ENCODE measurements at regions not wholly inside any gene's neighbourhood (a gene's known extent, or its start where the extent isn't known, plus 50 kb on each side); places are given as distances from the start of the nearest gene placed in this dataset.
A peak's percentile ranks its signal among the peaks of the same experiment; 100 is the strongest.

DNA sequence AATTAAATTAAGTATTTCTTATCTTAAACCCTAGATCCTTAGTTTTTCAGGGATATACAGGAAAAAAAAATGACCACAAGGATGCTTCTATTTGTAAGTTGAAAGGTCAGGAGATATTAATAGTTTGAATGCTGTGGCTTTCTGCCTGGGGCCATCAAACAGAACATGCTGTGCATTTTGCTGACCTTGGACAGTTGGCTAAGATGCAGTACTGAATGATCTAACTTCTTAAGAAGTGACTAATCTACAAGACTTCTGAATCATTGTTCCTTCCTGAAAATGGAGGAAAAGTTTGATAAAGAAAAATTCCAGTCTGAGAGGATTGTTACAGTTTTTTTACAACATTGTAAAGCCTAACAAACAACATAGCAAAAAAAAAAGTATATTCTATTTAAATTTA lies 237.8 kb upstream of the JADE1 start:
- TF ChIP-seq ZFX (IDR thresholded peaks at IDR 0.05), result no peak
- TF ChIP-seq CTCF (conservative IDR thresholded peaks at IDR 0.05), result no peak
- H3K27ac ChIP-seq, result no peak overlapping the region

DNA sequence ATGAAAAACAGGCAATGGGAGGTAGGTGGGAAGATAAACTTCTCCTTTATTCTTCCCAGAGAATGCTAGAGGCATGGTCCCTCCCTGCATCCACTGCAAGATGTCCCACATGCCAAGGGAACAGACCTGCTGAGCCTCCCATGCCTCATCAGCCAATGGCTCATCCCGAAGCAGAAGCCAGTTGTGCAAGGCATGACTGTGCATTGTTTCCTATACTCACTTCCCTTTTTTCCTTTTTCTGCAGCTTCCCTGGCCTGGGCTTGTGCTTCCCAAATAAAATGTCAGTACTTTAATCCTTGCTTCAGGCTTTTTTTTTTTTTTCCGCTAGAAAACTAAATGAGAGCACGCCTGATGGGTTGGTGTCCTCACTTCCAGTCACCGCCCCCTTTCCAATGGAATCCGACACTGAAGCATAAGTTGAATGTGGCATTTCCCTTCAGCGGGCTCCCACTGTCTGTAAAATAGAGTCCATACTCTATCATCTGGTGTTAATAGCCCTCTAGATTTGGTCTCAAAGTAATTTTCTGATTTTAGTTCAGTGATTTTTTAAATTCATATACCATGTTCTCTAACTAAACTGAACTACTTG lies 239.0 kb upstream of the JADE1 start:
- H3K27ac ChIP-seq, result no peak overlapping the region
- TF ChIP-seq ZFX (IDR thresholded peaks at IDR 0.05) (no peak), CTCF (conservative IDR thresholded peaks at IDR 0.05) (no peak)

GRCh38 chr4:128566693-128567092 lies 242.8 kb upstream of the JADE1 start:
- no peak overlapping the region for H3K27ac ChIP-seq
- TF ChIP-seq CTCF (conservative IDR thresholded peaks at IDR 0.05) (no peak), ZFX (IDR thresholded peaks at IDR 0.05) (no peak)

GRCh38 chr4:128565565-128566186 lies 243.8 kb upstream of the JADE1 start:
- peak; percentile 60 for TF ChIP-seq CTCF (conservative IDR thresholded peaks at IDR 0.05)
- TF ChIP-seq ZFX (IDR thresholded peaks at IDR 0.05), result no peak
- no peak overlapping the region for H3K27ac ChIP-seq

GRCh38 chr4:128565054-128565453 lies 244.4 kb upstream of the JADE1 start:
- TF ChIP-seq ZFX (IDR thresholded peaks at IDR 0.05) (no peak), CTCF (conservative IDR thresholded peaks at IDR 0.05) (no peak)
- no peak overlapping the region for H3K27ac ChIP-seq

- H3K27ac ChIP-seq, result no peak overlapping the region
- TF ChIP-seq CTCF (conservative IDR thresholded peaks at IDR 0.05), result no peak
- TF ChIP-seq ZFX (IDR thresholded peaks at IDR 0.05), result no peak
Observed at GRCh38 chr4:128564081-128564630, 245.3 kb upstream of the JADE1 start.

DNA sequence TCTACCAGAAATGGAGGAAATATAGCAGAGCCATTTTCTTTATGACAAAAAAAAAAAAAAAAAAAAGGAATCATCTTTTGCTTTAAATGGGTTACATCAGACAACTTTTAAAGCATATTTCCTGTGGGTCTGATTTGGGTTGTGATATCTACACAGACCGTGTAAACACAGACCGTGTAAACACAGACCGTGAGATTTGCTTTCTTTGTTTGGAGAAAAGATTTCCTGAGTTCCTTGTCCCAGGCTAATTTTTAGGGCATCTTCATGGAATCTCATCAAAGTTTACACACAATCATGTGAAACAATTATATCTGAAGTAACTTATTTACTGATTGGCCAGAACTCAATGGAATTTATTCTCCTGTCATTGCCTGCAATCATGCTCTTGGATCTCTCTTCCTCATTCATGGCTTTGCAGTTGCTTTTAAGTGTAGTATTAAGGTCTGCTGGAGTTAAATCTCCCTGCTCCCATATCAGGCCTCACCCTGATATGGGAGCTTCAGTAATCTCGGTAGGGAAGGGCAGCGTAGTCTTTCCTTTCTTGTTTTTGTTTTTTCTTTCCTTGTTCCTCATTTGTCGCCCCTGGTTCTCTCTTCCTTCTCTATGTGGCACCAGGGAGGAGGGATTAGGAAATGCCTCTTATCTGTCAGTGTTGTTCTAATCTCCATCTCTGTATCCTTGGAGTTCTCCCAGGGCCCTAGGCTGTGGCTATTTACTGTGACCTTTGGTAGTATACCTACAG lies 248.6 kb upstream of the JADE1 start:
- no peak overlapping the region for H3K27ac ChIP-seq

More for the DNA sequence above, 248.6 kb upstream of the JADE1 start:
- no peak for TF ChIP-seq CTCF (conservative IDR thresholded peaks at IDR 0.05)
- no peak for TF ChIP-seq ZFX (IDR thresholded peaks at IDR 0.05)
